ENCODE measurements at regions not wholly inside any gene's neighbourhood (a gene's known extent, or its start where the extent isn't known, plus 50 kb on each side); places are given as distances from the start of the nearest gene placed in this dataset.
"Not testable (repeated sequence)": the region's sequence is repeated elsewhere in the genome, so short reads cannot be mapped to it uniquely, and the experiment has no call there.

- H3K9ac ChIP-seq (ENCODE audit: low read length); H3K36me3 ChIP-seq (ENCODE audit: control insufficient read depth, insufficient read depth, low read length); H3K27ac ChIP-seq (ENCODE audit: low read depth, low read length); H3K4me1 ChIP-seq (ENCODE audit: control insufficient read depth, insufficient read depth, low read length); H3K9me3 ChIP-seq (ENCODE audit: control insufficient read depth, insufficient read depth, low read depth, low read length); H3K27me3 ChIP-seq (ENCODE audit: control insufficient read depth, insufficient read depth, low read length); H3K4me3 ChIP-seq (ENCODE audit: low read depth, low read length): not testable (repeated sequence)
Observed at GRCh38 chr2:90226465-90227072, 1535.1 kb downstream of the RPIA start.

GRCh38 chr2:90231199-90231598 lies 1539.7 kb downstream of the RPIA start:
- not testable (repeated sequence) for H3K27ac ChIP-seq (ENCODE audit: low read depth, low read length); H3K9ac ChIP-seq (ENCODE audit: low read length); H3K27me3 ChIP-seq (ENCODE audit: control insufficient read depth, insufficient read depth, low read length); H3K4me1 ChIP-seq (ENCODE audit: control insufficient read depth, insufficient read depth, low read length); H3K4me3 ChIP-seq (ENCODE audit: low read depth, low read length); H3K9me3 ChIP-seq (ENCODE audit: control insufficient read depth, insufficient read depth, low read depth, low read length); H3K36me3 ChIP-seq (ENCODE audit: control insufficient read depth, insufficient read depth, low read length)

GRCh38 chr2:90235452-90235851 lies 1544.0 kb downstream of the RPIA start:
- not testable (repeated sequence) for H3K27me3 ChIP-seq (ENCODE audit: control insufficient read depth, insufficient read depth, low read length); H3K9ac ChIP-seq (ENCODE audit: low read length); H3K27ac ChIP-seq (ENCODE audit: low read depth, low read length); H3K9me3 ChIP-seq (ENCODE audit: control insufficient read depth, insufficient read depth, low read depth, low read length); H3K4me3 ChIP-seq (ENCODE audit: low read depth, low read length); H3K36me3 ChIP-seq (ENCODE audit: control insufficient read depth, insufficient read depth, low read length); H3K4me1 ChIP-seq (ENCODE audit: control insufficient read depth, insufficient read depth, low read length)

GRCh38 chr2:90237923-90238361 lies 1546.5 kb downstream of the RPIA start:
- H3K4me3 ChIP-seq (ENCODE audit: low read depth, low read length); H3K27me3 ChIP-seq (ENCODE audit: control insufficient read depth, insufficient read depth, low read length); H3K27ac ChIP-seq (ENCODE audit: low read depth, low read length); H3K9me3 ChIP-seq (ENCODE audit: control insufficient read depth, insufficient read depth, low read depth, low read length); H3K36me3 ChIP-seq (ENCODE audit: control insufficient read depth, insufficient read depth, low read length); H3K9ac ChIP-seq (ENCODE audit: low read length); H3K4me1 ChIP-seq (ENCODE audit: control insufficient read depth, insufficient read depth, low read length): not testable (repeated sequence)

GRCh38 chr2:90238505-90239230 lies 1547.2 kb downstream of the RPIA start:
- H3K4me3 ChIP-seq (ENCODE audit: low read depth, low read length); H3K36me3 ChIP-seq (ENCODE audit: control insufficient read depth, insufficient read depth, low read length); H3K27ac ChIP-seq (ENCODE audit: low read depth, low read length); H3K9me3 ChIP-seq (ENCODE audit: control insufficient read depth, insufficient read depth, low read depth, low read length); H3K4me1 ChIP-seq (ENCODE audit: control insufficient read depth, insufficient read depth, low read length); H3K27me3 ChIP-seq (ENCODE audit: control insufficient read depth, insufficient read depth, low read length); H3K9ac ChIP-seq (ENCODE audit: low read length): not testable (repeated sequence)

GRCh38 chr2:90239769-90240168 lies 1548.3 kb downstream of the RPIA start:
- not testable (repeated sequence) for H3K9ac ChIP-seq (ENCODE audit: low read length); H3K36me3 ChIP-seq (ENCODE audit: control insufficient read depth, insufficient read depth, low read length); H3K27ac ChIP-seq (ENCODE audit: low read depth, low read length); H3K27me3 ChIP-seq (ENCODE audit: control insufficient read depth, insufficient read depth, low read length); H3K4me3 ChIP-seq (ENCODE audit: low read depth, low read length); H3K4me1 ChIP-seq (ENCODE audit: control insufficient read depth, insufficient read depth, low read length); H3K9me3 ChIP-seq (ENCODE audit: control insufficient read depth, insufficient read depth, low read depth, low read length)

- not testable (repeated sequence) for H3K27me3 ChIP-seq (ENCODE audit: control insufficient read depth, insufficient read depth, low read length); H3K36me3 ChIP-seq (ENCODE audit: control insufficient read depth, insufficient read depth, low read length); H3K9ac ChIP-seq (ENCODE audit: low read length); H3K4me1 ChIP-seq (ENCODE audit: control insufficient read depth, insufficient read depth, low read length); H3K27ac ChIP-seq (ENCODE audit: low read depth, low read length); H3K9me3 ChIP-seq (ENCODE audit: control insufficient read depth, insufficient read depth, low read depth, low read length)
- peak overlapping the region; percentile 43 for H3K4me3 ChIP-seq (ENCODE audit: low read depth, low read length)
Observed at GRCh38 chr2:90244902-90245765, 1553.7 kb downstream of the RPIA start.

GRCh38 chr2:90248400-90248799 lies 1556.9 kb downstream of the RPIA start:
- not testable (repeated sequence) for H3K27ac ChIP-seq (ENCODE audit: low read depth, low read length); H3K36me3 ChIP-seq (ENCODE audit: control insufficient read depth, insufficient read depth, low read length); H3K9me3 ChIP-seq (ENCODE audit: control insufficient read depth, insufficient read depth, low read depth, low read length); H3K27me3 ChIP-seq (ENCODE audit: control insufficient read depth, insufficient read depth, low read length); H3K4me1 ChIP-seq (ENCODE audit: control insufficient read depth, insufficient read depth, low read length); H3K4me3 ChIP-seq (ENCODE audit: low read depth, low read length); H3K9ac ChIP-seq (ENCODE audit: low read length)

GRCh38 chr2:90250350-90250749 lies 1558.9 kb downstream of the RPIA start:
- not testable (repeated sequence) for H3K4me1 ChIP-seq (ENCODE audit: control insufficient read depth, insufficient read depth, low read length); H3K9me3 ChIP-seq (ENCODE audit: control insufficient read depth, insufficient read depth, low read depth, low read length); H3K4me3 ChIP-seq (ENCODE audit: low read depth, low read length); H3K27ac ChIP-seq (ENCODE audit: low read depth, low read length); H3K27me3 ChIP-seq (ENCODE audit: control insufficient read depth, insufficient read depth, low read length); H3K36me3 ChIP-seq (ENCODE audit: control insufficient read depth, insufficient read depth, low read length); H3K9ac ChIP-seq (ENCODE audit: low read length)

- H3K27me3 ChIP-seq (ENCODE audit: control insufficient read depth, insufficient read depth, low read length); H3K4me1 ChIP-seq (ENCODE audit: control insufficient read depth, insufficient read depth, low read length); H3K4me3 ChIP-seq (ENCODE audit: low read depth, low read length); H3K9ac ChIP-seq (ENCODE audit: low read length); H3K27ac ChIP-seq (ENCODE audit: low read depth, low read length); H3K9me3 ChIP-seq (ENCODE audit: control insufficient read depth, insufficient read depth, low read depth, low read length); H3K36me3 ChIP-seq (ENCODE audit: control insufficient read depth, insufficient read depth, low read length): not testable (repeated sequence)
Observed at GRCh38 chr2:90251576-90251975, 1560.1 kb downstream of the RPIA start.

- H3K9ac ChIP-seq (ENCODE audit: low read length); H3K36me3 ChIP-seq (ENCODE audit: control insufficient read depth, insufficient read depth, low read length); H3K4me1 ChIP-seq (ENCODE audit: control insufficient read depth, insufficient read depth, low read length); H3K9me3 ChIP-seq (ENCODE audit: control insufficient read depth, insufficient read depth, low read depth, low read length); H3K27me3 ChIP-seq (ENCODE audit: control insufficient read depth, insufficient read depth, low read length); H3K4me3 ChIP-seq (ENCODE audit: low read depth, low read length); H3K27ac ChIP-seq (ENCODE audit: low read depth, low read length): not testable (repeated sequence)
Observed at GRCh38 chr2:90253306-90253705, 1561.8 kb downstream of the RPIA start.

Measured in HUES6 (cell line).